ENCODE measurements at regions not wholly inside any gene's neighbourhood (a gene's known extent, or its start where the extent isn't known, plus 50 kb on each side); places are given as distances from the start of the nearest gene placed in this dataset.
A peak's percentile ranks its signal among the peaks of the same experiment; 100 is the strongest.

GRCh38 chr6:17047889-17048288 is 54.0 kb upstream of the STMND1 start:
- DNase-seq (ENCODE audit: low read depth in 3 of 3, low spot score in 2 of 3), result no peak

- DNase-seq (ENCODE audit: low read depth in 3 of 3, low spot score in 2 of 3), result no peak
Measured at GRCh38 chr6:17045581-17046322, 56.1 kb upstream of the STMND1 start.

GRCh38 chr6:17043148-17043522 is 58.7 kb upstream of the STMND1 start:
- no peak for DNase-seq (ENCODE audit: low read depth in 3 of 3, low spot score in 2 of 3)

GRCh38 chr6:17042422-17043147 is 59.3 kb upstream of the STMND1 start:
- no peak for DNase-seq (ENCODE audit: low read depth in 3 of 3, low spot score in 2 of 3)

- DNase-seq (ENCODE audit: low read depth in 3 of 3, low spot score in 2 of 3), result no peak
Measured at GRCh38 chr6:17039266-17039665, 62.6 kb upstream of the STMND1 start.

GRCh38 chr6:17038316-17038715 is 63.5 kb upstream of the STMND1 start:
- no peak for DNase-seq (ENCODE audit: low read depth in 3 of 3, low spot score in 2 of 3)

- no peak for DNase-seq (ENCODE audit: low read depth in 3 of 3, low spot score in 2 of 3)
Measured at GRCh38 chr6:17036065-17036393, 65.8 kb upstream of the STMND1 start.

GRCh38 chr6:17035257-17036064 is 66.4 kb upstream of the STMND1 start:
- DNase-seq (ENCODE audit: low read depth in 3 of 3, low spot score in 2 of 3), result no peak

GRCh38 chr6:17033746-17034145 is 68.1 kb upstream of the STMND1 start:
- DNase-seq (ENCODE audit: low read depth in 3 of 3, low spot score in 2 of 3), result no peak

GRCh38 chr6:17032988-17033634 is 68.7 kb upstream of the STMND1 start:
- DNase-seq (ENCODE audit: low read depth in 3 of 3, low spot score in 2 of 3), result peak in 1 of 3 donors; percentile 54

- DNase-seq (ENCODE audit: low read depth in 3 of 3, low spot score in 2 of 3), result no peak
Measured at GRCh38 chr6:17032590-17032987, 69.3 kb upstream of the STMND1 start.

- DNase-seq (ENCODE audit: low read depth in 3 of 3, low spot score in 2 of 3), result no peak
Measured at GRCh38 chr6:17031961-17032360, 69.9 kb upstream of the STMND1 start.

GRCh38 chr6:17027441-17027840 is 74.4 kb upstream of the STMND1 start:
- DNase-seq (ENCODE audit: low read depth in 3 of 3, low spot score in 2 of 3), result no peak

GRCh38 chr6:17022604-17023003 is 79.2 kb upstream of the STMND1 start:
- no peak for DNase-seq (ENCODE audit: low read depth in 3 of 3, low spot score in 2 of 3)

- DNase-seq (ENCODE audit: low read depth in 3 of 3, low spot score in 2 of 3), result no peak
Measured at GRCh38 chr6:17021539-17021889, 80.3 kb upstream of the STMND1 start.

- DNase-seq (ENCODE audit: low read depth in 3 of 3, low spot score in 2 of 3), result no peak
Measured at GRCh38 chr6:17020889-17021538, 80.8 kb upstream of the STMND1 start.

GRCh38 chr6:17018425-17018824 is 83.4 kb upstream of the STMND1 start:
- DNase-seq (ENCODE audit: low read depth in 3 of 3, low spot score in 2 of 3), result no peak

GRCh38 chr6:17017416-17017815 is 84.4 kb upstream of the STMND1 start:
- no peak for DNase-seq (ENCODE audit: low read depth in 3 of 3, low spot score in 2 of 3)

GRCh38 chr6:17015551-17016381 is 86.1 kb upstream of the STMND1 start:
- DNase-seq (ENCODE audit: low read depth in 3 of 3, low spot score in 2 of 3), result no peak

- no peak for DNase-seq (ENCODE audit: low read depth in 3 of 3, low spot score in 2 of 3)
Measured at GRCh38 chr6:17015144-17015543, 86.7 kb upstream of the STMND1 start.
